Caco-2 (cell line): ENCODE measurements at regions not wholly inside any gene's neighbourhood (a gene's known extent, or its start where the extent isn't known, plus 50 kb on each side); places are given as distances from the start of the nearest gene placed in this dataset.

Experiments used
- BruUV-seq: library from RNA; stranded (reverse); fragments of 400-500 nt; replicated peaks from 2 replicates; lab custom pipeline; 2021; lab: Mats Ljungman, UMichigan
- CTCF ChIA-PET: fragments of 300-600 bp; sonication (Branson Sonifier 250); formaldehyde crosslinking; loops from one replicate; lab custom pipeline; 2022; ENCODE audit warnings: antibody characterized with exemption; lab: Charles Lee
- POLR2A ChIA-PET: fragments of 300-600 bp; sonication (Branson Sonifier 250); formaldehyde crosslinking; loops from one replicate; lab custom pipeline; 2022; ENCODE audit warnings: antibody characterized with exemption; lab: Charles Lee
- DNase-seq, 2 experiments: peaks; one replicate each; pipeline versions ENCODE4 v3.0.0 to v3.0.0-alpha.2; 2020 to 2022
- H3K27me3 ChIP-seq: replicated peaks from 2 replicates; pipeline ENCODE4 v1.6.0; 2011; ENCODE audit warnings: low read length; ENCODE audit not compliant: control insufficient read depth, insufficient read depth
- H3K36me3 ChIP-seq: 2 replicates; pipeline ENCODE4 v1.5.1; 2011; ENCODE audit warnings: low read length; ENCODE audit not compliant: control insufficient read depth, insufficient read depth
- H3K4me1 ChIP-seq: fragments of 250-450 bp; sonication (Bioruptor Pico); 2 replicates; pipeline ENCODE4 v1.5.1; 2020; ENCODE audit warnings: mild to moderate bottlenecking
- H3K4me3 ChIP-seq: 2 replicates; pipeline ENCODE4 v1.5.1; 2011; ENCODE audit warnings: low read depth, mild to moderate bottlenecking, control low read depth, low read length
- H3K9me3 ChIP-seq: fragments of 250-450 bp; sonication (Bioruptor Pico); 2 replicates; pipeline ENCODE4 v1.5.1; 2020; ENCODE audit warnings: mild to moderate bottlenecking, moderate library complexity
- H3K27ac Mint-ChIP-seq: one replicate; pipeline ENCODE4 v1.8.0; 2022; ENCODE audit warnings: mixed read lengths; ENCODE audit not compliant: unreplicated experiment
- H3K27me3 Mint-ChIP-seq: one replicate; pipeline ENCODE4 v1.8.0; 2022; ENCODE audit warnings: mixed read lengths; ENCODE audit not compliant: insufficient read depth, unreplicated experiment
- H3K36me3 Mint-ChIP-seq: one replicate; pipeline ENCODE4 v1.8.0; 2022; ENCODE audit warnings: mild to moderate bottlenecking, mixed read lengths; ENCODE audit not compliant: insufficient read depth, unreplicated experiment
- H3K4me1 Mint-ChIP-seq: one replicate; pipeline ENCODE4 v1.8.0; 2022; ENCODE audit warnings: low read depth, mixed read lengths; ENCODE audit not compliant: unreplicated experiment
- H3K4me3 Mint-ChIP-seq: one replicate; pipeline ENCODE4 v1.8.0; 2022; ENCODE audit warnings: mild to moderate bottlenecking, moderate library complexity, mixed read lengths; ENCODE audit not compliant: unreplicated experiment
- H3K9me3 Mint-ChIP-seq: one replicate; pipeline ENCODE4 v1.8.0; 2022; ENCODE audit warnings: mixed read lengths; ENCODE audit not compliant: unreplicated experiment
- CTCF ChIP-seq, 2 experiments: fragments of 200-600 bp in 1 of 2; IDR thresholded peaks; 1 replicate in 1 of 2; 2 replicates in 1 of 2; pipeline versions ENCODE4 v1.5.1 to v1.8.0; 2011 to 2022; ENCODE audit warnings: antibody characterized with exemption in 1 of 2, control low read depth in 1 of 2, inconsistent platforms in 1 of 2, low read depth in 1 of 2, low read length in 1 of 2, mild to moderate bottlenecking in 1 of 2, moderate library complexity in 1 of 2; ENCODE audit not compliant: insufficient read depth in 1 of 2, severe bottlenecking in 1 of 2, unreplicated experiment in 1 of 2
- intact Hi-C: fragments of 100-400 bp; cut with micrococcal nuclease; formaldehyde crosslinking; loops from one replicate; pipeline ENCODE4 v1.10.0; 2022; ENCODE audit not compliant: unreplicated experiment

GRCh38 chr17:56700919-56701420, 107.5 kb downstream of the NOG start:
- peaks cover 9% of the 10 kb centered on the region for H3K27me3 Mint-ChIP-seq
- no peak overlapping the region for H3K4me3 Mint-ChIP-seq
- ChIA-PET CTCF (no interaction called here), POLR2A (no interaction called here)
- H3K27me3 ChIP-seq = no peaks in the 10 kb centered on the region
- H3K4me1 ChIP-seq = peaks cover 7% of the 10 kb centered on the region; the same call in 1 of the 2 replicates
- H3K9me3 ChIP-seq = no peaks in the 10 kb centered on the region
- H3K4me1 Mint-ChIP-seq = no peaks in the 10 kb centered on the region
- H3K9me3 Mint-ChIP-seq = no peaks in the 10 kb centered on the region
- no peak overlapping the region for H3K4me3 ChIP-seq
- no peak for TF ChIP-seq CTCF (IDR thresholded peaks at IDR 0.05; ENCODE audit: insufficient read depth in 1 of 2, low read depth in 1 of 2, low read length in 1 of 2, severe bottlenecking in 1 of 2, unreplicated experiment in 1 of 2)
- DNase-seq = no peak
- no peaks in the 10 kb centered on the region for H3K36me3 Mint-ChIP-seq
- intact Hi-C loops = no loop called here
- no peak overlapping the region for H3K27ac Mint-ChIP-seq
- H3K36me3 ChIP-seq = no peaks in the 10 kb centered on the region
- no TSS peak for BruUV-seq

- no peak for TF ChIP-seq CTCF (IDR thresholded peaks at IDR 0.05; ENCODE audit: insufficient read depth in 1 of 2, low read depth in 1 of 2, low read length in 1 of 2, severe bottlenecking in 1 of 2, unreplicated experiment in 1 of 2)
- no peaks in the 10 kb centered on the region for H3K4me1 Mint-ChIP-seq
- H3K27me3 ChIP-seq = no peaks in the 10 kb centered on the region
- H3K9me3 ChIP-seq = no peaks in the 10 kb centered on the region
- peaks cover 9% of the 10 kb centered on the region for H3K27me3 Mint-ChIP-seq
- H3K9me3 Mint-ChIP-seq = no peaks in the 10 kb centered on the region
- H3K4me3 ChIP-seq = no peak overlapping the region
- no peaks in the 10 kb centered on the region for H3K4me1 ChIP-seq
- no peak overlapping the region for H3K27ac Mint-ChIP-seq
- H3K36me3 Mint-ChIP-seq = no peaks in the 10 kb centered on the region
- ChIA-PET CTCF (no interaction called here), POLR2A (no interaction called here)
- intact Hi-C loops = no loop called here
- BruUV-seq = no TSS peak
- DNase-seq = no peak
- no peak overlapping the region for H3K4me3 Mint-ChIP-seq
- no peaks in the 10 kb centered on the region for H3K36me3 ChIP-seq
Measured at GRCh38 chr17:56707312-56708219, 114.1 kb downstream of the NOG start.

GRCh38 chr17:56708220-56708558, 114.7 kb downstream of the NOG start:
- H3K4me1 ChIP-seq = no peaks in the 10 kb centered on the region
- no peak overlapping the region for H3K4me3 ChIP-seq
- H3K36me3 ChIP-seq = no peaks in the 10 kb centered on the region
- CTCF ChIA-PET = no interaction called here
- no peaks in the 10 kb centered on the region for H3K36me3 Mint-ChIP-seq
- POLR2A ChIA-PET = no interaction called here
- no peaks in the 10 kb centered on the region for H3K9me3 ChIP-seq
- no peaks in the 10 kb centered on the region for H3K4me1 Mint-ChIP-seq
- BruUV-seq = no TSS peak
- no peak for DNase-seq
- intact Hi-C loops = no loop called here
- H3K4me3 Mint-ChIP-seq = no peak overlapping the region
- no peak for TF ChIP-seq CTCF (IDR thresholded peaks at IDR 0.05; ENCODE audit: insufficient read depth in 1 of 2, low read depth in 1 of 2, low read length in 1 of 2, severe bottlenecking in 1 of 2, unreplicated experiment in 1 of 2)
- no peaks in the 10 kb centered on the region for H3K27me3 ChIP-seq
- no peak overlapping the region for H3K27ac Mint-ChIP-seq
- H3K27me3 Mint-ChIP-seq = peaks cover 6% of the 10 kb centered on the region
- H3K9me3 Mint-ChIP-seq = no peaks in the 10 kb centered on the region
